Middle frontal gyrus (tissue), 1 donor: ENCODE measurements at regions not wholly inside any gene's neighbourhood (a gene's known extent, or its start where the extent isn't known, plus 50 kb on each side); places are given as distances from the start of the nearest gene placed in this dataset.
"Not testable (repeated sequence)": the region's sequence is repeated elsewhere in the genome, so short reads cannot be mapped to it uniquely, and the experiment has no call there.

Experiments used
- DNase-seq: peaks from one replicate; pipeline ENCODE4 v3.0.0-alpha.2; 2015; ENCODE audit warnings: low spot score; ENCODE audit errors: extremely low spot score

- no peak for DNase-seq
These were observed 312.1 kb upstream of the TGFBR2 start for GRCh38 chr3:30294241-30294667.

GRCh38 chr3:30297112-30297511, 309.3 kb upstream of the TGFBR2 start:
- DNase-seq: no peak

DNA sequence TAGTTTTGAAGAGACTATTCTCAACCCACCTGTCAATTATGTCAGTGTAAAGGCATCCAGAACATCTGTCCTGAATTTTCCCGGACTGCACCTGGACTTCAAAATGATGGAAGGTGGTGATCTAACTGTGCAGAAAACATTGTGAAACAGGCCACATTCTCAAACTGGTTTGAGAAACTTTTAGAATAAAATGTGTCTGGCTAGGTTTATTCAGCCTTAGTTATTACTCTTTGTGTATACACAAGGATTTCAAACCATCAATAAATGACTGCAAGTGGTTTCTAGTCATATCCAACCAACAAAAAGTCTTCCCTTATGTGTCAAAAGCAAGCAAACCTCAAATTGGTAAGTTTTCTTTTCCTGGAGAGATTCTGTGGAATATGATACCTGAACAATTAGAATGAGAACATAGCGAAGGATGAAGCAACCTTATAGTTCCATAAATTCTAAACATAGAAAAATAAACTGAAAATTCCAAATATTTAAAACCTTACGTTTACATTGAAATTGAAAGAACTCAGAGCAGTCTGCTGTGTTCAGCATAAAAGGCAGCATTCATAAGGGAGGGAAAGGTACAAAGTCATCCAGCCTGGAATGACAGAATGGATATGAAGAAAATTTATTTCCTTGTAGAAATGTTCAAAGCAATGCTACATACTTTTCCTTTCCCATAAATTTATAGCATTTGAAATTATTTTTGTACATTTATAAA, 306.6 kb upstream of the TGFBR2 start:
- DNase-seq: no peak

DNA sequence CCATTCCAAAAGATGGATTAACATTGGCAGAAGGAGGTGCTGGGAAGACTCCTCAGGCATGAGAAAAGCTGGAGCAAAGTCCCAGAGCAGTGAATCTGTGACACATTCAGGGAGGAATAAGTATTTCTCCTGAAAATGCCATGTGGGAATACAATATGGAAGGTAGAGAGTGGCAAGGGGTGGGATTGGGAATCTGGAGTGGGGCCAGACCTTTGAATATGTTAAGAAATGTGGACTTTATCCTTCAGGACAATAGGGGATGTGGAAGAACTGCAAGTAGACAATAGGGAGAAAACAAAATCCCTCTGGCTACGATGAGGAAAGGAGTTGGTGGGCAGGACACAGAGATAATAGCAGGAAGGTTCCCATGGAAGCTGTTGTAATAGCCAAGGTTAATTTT, 305.6 kb upstream of the TGFBR2 start:
- DNase-seq: no peak

- no peak for DNase-seq
These were observed 304.4 kb upstream of the TGFBR2 start for GRCh38 chr3:30302027-30302426.

DNA sequence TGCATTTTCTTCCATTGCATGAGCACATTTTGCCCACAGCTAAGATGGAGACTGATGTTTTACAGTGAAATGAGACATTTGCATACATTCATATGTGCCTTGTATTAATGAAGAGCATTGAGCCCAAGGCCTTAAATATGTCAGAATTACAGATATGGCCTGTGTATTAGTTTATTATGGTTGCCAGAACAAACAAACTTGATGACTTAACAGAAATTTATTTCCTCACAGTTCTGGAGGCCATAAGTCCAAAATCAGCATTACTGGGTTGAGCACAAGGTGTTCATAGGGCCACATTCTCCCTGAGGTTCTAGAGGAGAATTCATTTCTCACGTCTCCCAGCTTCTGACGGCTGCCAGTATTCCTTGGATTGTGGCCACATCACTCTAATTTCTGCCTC, 302.6 kb upstream of the TGFBR2 start:
- DNase-seq: no peak

DNA sequence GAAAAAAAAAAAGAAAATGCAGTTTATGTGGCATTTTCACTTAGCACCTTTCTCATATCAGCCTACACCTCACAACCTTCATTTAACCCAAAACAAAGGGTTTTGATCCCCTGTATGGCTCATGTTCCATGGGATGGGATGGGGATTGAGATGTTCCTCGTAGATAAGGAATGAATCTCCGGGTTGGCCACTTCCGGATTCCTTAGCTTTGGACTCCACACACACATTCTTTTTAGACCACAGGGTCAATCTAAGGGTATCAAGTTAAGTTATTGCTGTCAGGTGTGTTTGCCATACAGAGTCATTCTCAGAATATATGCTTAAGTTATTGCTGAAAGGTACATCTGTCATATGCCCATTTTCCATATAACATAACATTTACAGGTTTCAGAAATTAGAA, 301.4 kb upstream of the TGFBR2 start:
- DNase-seq: no peak

DNA sequence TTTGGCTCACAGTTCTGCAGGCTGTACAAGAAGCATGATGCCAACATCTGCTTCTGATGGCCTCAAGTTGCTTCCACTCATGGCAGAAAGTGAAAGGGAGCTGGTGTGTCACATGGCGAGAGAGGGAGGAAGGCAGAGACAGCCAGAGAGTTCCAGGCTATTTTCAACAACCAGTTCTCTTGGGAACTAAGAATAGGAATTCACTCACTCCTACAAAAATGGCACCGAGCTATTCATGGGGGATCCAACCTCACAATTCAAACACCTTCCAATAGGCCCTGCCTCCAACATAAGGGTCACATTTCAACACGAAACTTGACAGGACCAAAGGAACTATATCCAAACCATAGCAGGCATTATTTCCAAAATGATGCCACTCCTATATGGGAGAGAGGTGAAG, 299.5 kb upstream of the TGFBR2 start:
- DNase-seq: no peak

GRCh38 chr3:30307372-30307950, 298.9 kb upstream of the TGFBR2 start:
- DNase-seq: no peak

DNA sequence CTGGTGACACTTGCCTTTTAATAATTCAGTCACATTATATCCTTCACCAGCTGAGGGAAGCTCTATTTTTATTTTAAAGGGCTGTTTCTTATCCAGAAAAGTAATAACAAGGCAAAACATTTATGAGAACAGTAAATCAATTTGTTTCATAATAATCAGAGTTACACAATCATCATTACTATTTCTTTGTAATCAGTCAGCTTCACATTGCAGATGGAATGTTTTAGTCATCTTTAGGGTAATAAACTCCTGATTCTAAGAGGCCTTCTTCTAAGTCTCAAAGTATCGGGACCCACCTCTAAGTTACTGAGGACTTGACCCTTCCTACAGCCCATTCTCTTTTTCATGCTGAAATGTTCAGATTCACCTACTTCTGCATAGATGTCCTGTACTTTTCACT, 298.3 kb upstream of the TGFBR2 start:
- DNase-seq: no peak

DNA sequence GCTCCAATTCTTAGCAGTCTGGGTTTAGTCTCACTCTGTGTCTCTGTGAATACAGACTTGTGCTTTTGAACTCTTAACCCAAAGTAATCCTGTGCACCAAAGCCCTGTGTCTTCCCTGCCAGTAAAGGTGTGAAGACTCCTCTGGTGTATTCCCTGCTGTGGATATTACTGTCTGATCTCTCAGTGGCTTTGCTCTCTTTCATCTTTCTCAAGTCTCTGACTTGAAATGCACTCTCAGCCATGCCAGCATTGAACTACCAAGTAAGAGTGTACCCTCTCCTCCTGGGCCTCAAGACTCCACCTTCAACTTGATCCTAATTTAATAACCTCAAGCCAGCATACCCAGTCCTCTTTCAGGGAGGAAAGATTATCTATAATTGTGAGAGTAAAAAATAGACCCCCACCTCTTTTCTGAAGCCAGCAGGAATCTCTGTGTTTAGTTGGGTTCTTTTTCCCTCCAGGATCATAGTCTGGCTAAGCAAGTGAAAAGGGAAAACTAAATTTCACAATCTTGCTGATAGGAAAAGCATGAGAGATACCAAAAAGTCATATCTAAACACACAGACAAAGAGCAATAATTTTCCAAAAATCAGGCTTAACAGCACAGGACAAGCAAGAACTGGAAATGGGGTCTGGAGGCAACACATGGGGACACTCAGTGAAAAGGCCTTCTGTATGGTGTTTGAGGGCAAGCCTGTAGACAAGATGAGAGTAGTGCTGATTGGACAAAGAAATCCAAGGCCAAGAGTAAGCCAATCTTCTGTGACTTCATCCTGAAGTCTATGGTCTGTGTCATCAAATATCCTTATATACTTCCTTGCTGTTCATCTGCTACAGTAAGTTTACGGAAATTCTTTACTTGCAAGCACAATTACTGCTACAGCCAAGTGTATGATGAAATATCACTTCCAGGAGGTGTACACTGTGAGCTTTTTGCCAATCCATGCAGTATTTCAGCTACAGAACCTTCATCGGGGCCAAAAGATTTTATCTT, 296.1 kb upstream of the TGFBR2 start:
- DNase-seq: no peak

DNA sequence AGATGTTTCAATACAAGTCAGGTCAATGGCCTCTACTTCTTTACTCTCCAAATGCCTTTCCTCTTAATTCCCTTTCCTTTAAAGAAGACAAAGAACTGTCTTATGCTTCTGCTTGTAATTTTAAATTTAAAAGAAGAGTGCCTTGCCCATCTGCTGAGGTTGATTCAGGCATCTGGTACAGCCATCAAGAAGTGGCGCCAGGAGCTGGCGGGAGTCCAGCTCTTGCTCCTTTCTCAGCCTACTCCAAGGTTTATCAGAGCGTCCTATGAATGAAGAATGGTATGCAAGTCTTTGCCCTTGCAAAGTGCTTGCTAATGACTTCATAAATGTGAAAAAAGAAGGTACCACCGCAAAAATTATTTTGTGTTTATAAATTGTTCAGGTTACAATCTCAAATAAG, 294.6 kb upstream of the TGFBR2 start:
- DNase-seq: no peak

DNA sequence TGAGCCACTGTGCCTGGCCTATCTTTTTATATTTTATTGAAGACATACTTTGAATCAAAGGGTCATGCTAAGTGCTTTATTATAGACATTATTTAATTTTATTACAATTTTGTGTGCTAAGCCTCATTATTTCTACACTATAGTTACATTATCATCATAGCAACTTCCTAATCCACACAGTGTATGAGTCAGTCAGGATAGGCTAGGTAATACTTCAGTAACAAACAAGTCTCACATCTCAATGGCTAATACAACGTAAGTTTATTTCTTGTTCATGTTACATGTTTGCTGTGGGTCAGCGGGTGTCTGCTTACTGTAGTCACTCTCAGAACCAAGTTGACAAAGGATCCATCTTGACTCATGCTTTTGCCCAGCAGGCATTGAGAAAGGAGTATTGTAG, 292.6 kb upstream of the TGFBR2 start:
- no peak for DNase-seq

- no peak for DNase-seq
These were observed 291.6 kb upstream of the TGFBR2 start for GRCh38 chr3:30314757-30315325.

DNA sequence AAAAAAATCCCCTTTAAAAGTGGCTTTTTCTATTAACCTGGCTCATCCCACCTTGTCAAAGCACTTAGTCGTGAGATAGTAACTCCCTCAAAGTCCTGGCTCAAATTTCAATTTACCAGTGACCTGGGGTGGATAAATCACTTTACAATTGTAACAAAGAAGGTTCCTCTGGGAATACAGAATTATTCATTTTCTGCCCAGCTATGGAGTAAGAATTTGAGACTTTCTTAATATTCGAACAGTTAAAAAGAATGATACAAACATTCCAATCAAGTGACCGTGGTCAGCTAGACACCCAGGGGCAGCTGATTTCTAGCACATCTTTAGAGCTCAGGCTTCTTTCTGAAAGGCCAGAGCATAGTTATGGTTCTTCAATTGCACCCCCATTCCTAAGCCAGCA, 291.0 kb upstream of the TGFBR2 start:
- DNase-seq: no peak

DNA sequence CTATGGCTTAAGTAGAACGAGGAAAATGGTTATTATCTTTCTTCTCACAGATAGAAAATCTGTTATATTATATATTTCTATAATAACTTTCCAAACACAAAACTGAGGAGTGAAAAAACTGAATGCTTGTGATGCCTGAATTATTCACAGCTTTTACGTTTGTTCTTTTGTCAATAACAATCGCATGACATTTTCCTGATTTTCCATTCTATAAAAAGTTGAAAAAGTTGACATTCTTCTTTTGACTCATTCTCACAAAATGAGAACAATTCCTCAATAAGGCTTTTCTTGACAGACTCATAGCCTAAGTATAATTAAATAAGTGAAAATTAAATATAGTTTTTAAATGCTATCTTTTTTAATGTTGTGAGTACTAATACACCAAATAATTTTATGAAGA, 288.8 kb upstream of the TGFBR2 start:
- DNase-seq: no peak

GRCh38 chr3:30318110-30318509, 288.3 kb upstream of the TGFBR2 start:
- no peak for DNase-seq

DNA sequence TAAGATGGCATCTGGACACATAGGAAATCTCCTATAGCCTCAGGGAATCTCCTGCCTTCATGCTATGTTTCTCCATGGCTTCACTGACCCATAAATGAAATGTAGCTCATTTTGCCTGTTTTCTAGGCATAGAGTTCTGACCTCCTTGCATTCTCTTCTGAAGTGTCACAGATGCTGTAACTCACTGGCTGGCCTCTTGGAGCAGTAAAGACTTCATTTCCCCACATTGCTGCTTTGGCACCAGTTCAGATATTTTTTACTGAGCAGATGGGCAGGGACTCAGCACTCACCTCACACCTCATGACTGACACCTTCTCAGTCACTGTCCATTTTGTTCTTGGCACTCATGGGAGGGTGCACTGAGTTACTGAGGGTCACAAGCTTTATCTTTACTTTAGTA, 286.7 kb upstream of the TGFBR2 start:
- no peak for DNase-seq

GRCh38 chr3:30320392-30320791, 286.0 kb upstream of the TGFBR2 start:
- DNase-seq: no peak

GRCh38 chr3:30321065-30321464, 285.3 kb upstream of the TGFBR2 start:
- no peak for DNase-seq

GRCh38 chr3:30323649-30324048, 282.8 kb upstream of the TGFBR2 start:
- DNase-seq: not testable (repeated sequence)

- DNase-seq: no peak
These were observed 281.8 kb upstream of the TGFBR2 start for GRCh38 chr3:30324587-30324986.
